Myocyte (in vitro differentiated cells): ENCODE measurements at regions not wholly inside any gene's neighbourhood (a gene's known extent, or its start where the extent isn't known, plus 50 kb on each side); places are given as distances from the start of the nearest gene placed in this dataset.
A peak's percentile ranks its signal among the peaks of the same experiment; 100 is the strongest.
"Not testable (repeated sequence)": the region's sequence is repeated elsewhere in the genome, so short reads cannot be mapped to it uniquely, and the experiment has no call there.

Experiments used
- DNase-seq: peaks from one replicate; pipeline ENCODE4 v3.0.0-alpha.2; 2012; ENCODE audit warnings: low read depth

- no peak for DNase-seq
These were observed 1312.2 kb downstream of the PLA2G4A start for GRCh38 chr1:188140958-188141357.

- DNase-seq, result no peak
These were observed 1325.4 kb downstream of the PLA2G4A start for GRCh38 chr1:188154196-188154595.

GRCh38 chr1:188154761-188155160 is 1326.0 kb downstream of the PLA2G4A start:
- DNase-seq, result no peak

GRCh38 chr1:188155261-188155660 is 1326.5 kb downstream of the PLA2G4A start:
- no peak for DNase-seq

- no peak for DNase-seq
These were observed 1335.7 kb downstream of the PLA2G4A start for GRCh38 chr1:188164459-188164858.

GRCh38 chr1:188166654-188167053 is 1337.9 kb downstream of the PLA2G4A start:
- no peak for DNase-seq

- DNase-seq, result no peak
These were observed 1341.2 kb downstream of the PLA2G4A start for GRCh38 chr1:188169971-188170370.

GRCh38 chr1:188170411-188170810 is 1341.7 kb downstream of the PLA2G4A start:
- no peak for DNase-seq

GRCh38 chr1:188170935-188171334 is 1342.2 kb downstream of the PLA2G4A start:
- DNase-seq, result no peak

- DNase-seq, result not testable (repeated sequence)
These were observed 1353.3 kb downstream of the PLA2G4A start for GRCh38 chr1:188182063-188182462.

GRCh38 chr1:188188317-188188716 is 1359.6 kb downstream of the PLA2G4A start:
- no peak for DNase-seq

- no peak for DNase-seq
These were observed 1366.2 kb downstream of the PLA2G4A start for GRCh38 chr1:188194916-188195315.

GRCh38 chr1:188218289-188218688 is 1389.5 kb downstream of the PLA2G4A start:
- DNase-seq, result no peak

- no peak for DNase-seq
These were observed 1391.3 kb downstream of the PLA2G4A start for GRCh38 chr1:188220051-188220450.

GRCh38 chr1:188224263-188224662 is 1395.5 kb downstream of the PLA2G4A start:
- DNase-seq, result no peak

- DNase-seq, result no peak
These were observed 1397.2 kb downstream of the PLA2G4A start for GRCh38 chr1:188225975-188226374.

GRCh38 chr1:188228623-188229022 is 1399.9 kb downstream of the PLA2G4A start:
- DNase-seq, result peak; percentile 1

- peak; percentile 1 for DNase-seq
These were observed 1409.0 kb downstream of the PLA2G4A start for GRCh38 chr1:188237573-188238348.

GRCh38 chr1:188240772-188241406 is 1412.1 kb downstream of the PLA2G4A start:
- peak; percentile 13 for DNase-seq

- no peak for DNase-seq
These were observed 1412.9 kb downstream of the PLA2G4A start for GRCh38 chr1:188241629-188242028.

- DNase-seq, result no peak
These were observed 1414.7 kb downstream of the PLA2G4A start for GRCh38 chr1:188243456-188243855.

- DNase-seq, result no peak
These were observed 1415.9 kb downstream of the PLA2G4A start for GRCh38 chr1:188244681-188245080.

- no peak for DNase-seq
These were observed 1418.5 kb downstream of the PLA2G4A start for GRCh38 chr1:188247255-188247654.
